Endothelial cell (in vitro differentiated cells): ENCODE measurements at regions not wholly inside any gene's neighbourhood (a gene's known extent, or its start where the extent isn't known, plus 50 kb on each side); places are given as distances from the start of the nearest gene placed in this dataset.

Source experiments
- DNase-seq: peaks from one replicate; pipeline ENCODE4 v3.0.0; 2021; ENCODE audit warnings: low spot score
- H3K27ac Mint-ChIP-seq: one replicate; pipeline ENCODE4 v1.8.0; 2021; ENCODE audit warnings: mixed read lengths, inconsistent platforms; ENCODE audit not compliant: unreplicated experiment
- H3K27me3 Mint-ChIP-seq: one replicate; pipeline ENCODE4 v1.8.0; 2021; ENCODE audit warnings: mild to moderate bottlenecking, moderate library complexity, mixed read lengths, inconsistent platforms; ENCODE audit not compliant: unreplicated experiment
- H3K36me3 Mint-ChIP-seq: one replicate; pipeline ENCODE4 v1.8.0; 2021; ENCODE audit warnings: mild to moderate bottlenecking, low read depth, mixed read lengths, inconsistent platforms; ENCODE audit not compliant: unreplicated experiment
- H3K4me1 Mint-ChIP-seq: one replicate; pipeline ENCODE4 v1.8.0; 2021; ENCODE audit warnings: mild to moderate bottlenecking, mixed read lengths, inconsistent platforms; ENCODE audit not compliant: unreplicated experiment
- H3K4me3 Mint-ChIP-seq: one replicate; pipeline ENCODE4 v1.8.0; 2021; ENCODE audit warnings: mild to moderate bottlenecking, mixed read lengths, inconsistent platforms; ENCODE audit not compliant: unreplicated experiment
- H3K9me3 Mint-ChIP-seq: one replicate; pipeline ENCODE4 v1.8.0; 2021; ENCODE audit warnings: mixed read lengths, inconsistent platforms; ENCODE audit not compliant: unreplicated experiment
- TF ChIP-seq, protein P1 (sequence below): fragments of 200-600 bp; sonication (generic); IDR thresholded peaks from one replicate; pipeline ENCODE4 v1.5.0; 2021; ENCODE audit warnings: antibody characterized with exemption; ENCODE audit not compliant: unreplicated experiment

DNA sequence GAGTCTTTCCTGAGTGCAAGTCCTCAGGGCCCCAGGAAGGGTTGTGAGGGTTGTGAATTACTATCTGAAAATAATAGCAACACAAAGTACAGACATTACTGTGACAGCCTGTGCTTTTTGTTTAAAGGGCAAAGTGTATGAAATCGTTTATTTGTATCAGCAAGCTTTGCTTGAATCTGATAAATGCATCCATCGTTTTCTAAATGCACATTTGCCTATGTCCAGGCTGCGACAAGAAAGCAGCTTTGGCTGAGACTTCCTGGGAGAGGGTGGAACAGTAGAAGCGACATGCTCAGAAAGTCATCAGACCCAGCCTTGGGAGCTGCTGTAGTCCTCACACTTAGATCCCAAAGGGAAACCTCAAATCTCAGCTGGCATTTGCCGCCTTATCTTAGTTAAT, 524.2 kb upstream of the SALL3 start:
- Mint-ChIP-seq H3K4me1 (no peaks in the 10 kb centered on the region), H3K36me3 (peaks cover 4% of the 10 kb centered on the region), H3K27me3 (peaks cover 2% of the 10 kb centered on the region), H3K4me3 (no peak overlapping the region), H3K27ac (no peak overlapping the region), H3K9me3 (peaks cover 37% of the 10 kb centered on the region)
- TF ChIP-seq, protein P1, sequence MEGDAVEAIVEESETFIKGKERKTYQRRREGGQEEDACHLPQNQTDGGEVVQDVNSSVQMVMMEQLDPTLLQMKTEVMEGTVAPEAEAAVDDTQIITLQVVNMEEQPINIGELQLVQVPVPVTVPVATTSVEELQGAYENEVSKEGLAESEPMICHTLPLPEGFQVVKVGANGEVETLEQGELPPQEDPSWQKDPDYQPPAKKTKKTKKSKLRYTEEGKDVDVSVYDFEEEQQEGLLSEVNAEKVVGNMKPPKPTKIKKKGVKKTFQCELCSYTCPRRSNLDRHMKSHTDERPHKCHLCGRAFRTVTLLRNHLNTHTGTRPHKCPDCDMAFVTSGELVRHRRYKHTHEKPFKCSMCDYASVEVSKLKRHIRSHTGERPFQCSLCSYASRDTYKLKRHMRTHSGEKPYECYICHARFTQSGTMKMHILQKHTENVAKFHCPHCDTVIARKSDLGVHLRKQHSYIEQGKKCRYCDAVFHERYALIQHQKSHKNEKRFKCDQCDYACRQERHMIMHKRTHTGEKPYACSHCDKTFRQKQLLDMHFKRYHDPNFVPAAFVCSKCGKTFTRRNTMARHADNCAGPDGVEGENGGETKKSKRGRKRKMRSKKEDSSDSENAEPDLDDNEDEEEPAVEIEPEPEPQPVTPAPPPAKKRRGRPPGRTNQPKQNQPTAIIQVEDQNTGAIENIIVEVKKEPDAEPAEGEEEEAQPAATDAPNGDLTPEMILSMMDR = no peak
- no peak for DNase-seq

DNA sequence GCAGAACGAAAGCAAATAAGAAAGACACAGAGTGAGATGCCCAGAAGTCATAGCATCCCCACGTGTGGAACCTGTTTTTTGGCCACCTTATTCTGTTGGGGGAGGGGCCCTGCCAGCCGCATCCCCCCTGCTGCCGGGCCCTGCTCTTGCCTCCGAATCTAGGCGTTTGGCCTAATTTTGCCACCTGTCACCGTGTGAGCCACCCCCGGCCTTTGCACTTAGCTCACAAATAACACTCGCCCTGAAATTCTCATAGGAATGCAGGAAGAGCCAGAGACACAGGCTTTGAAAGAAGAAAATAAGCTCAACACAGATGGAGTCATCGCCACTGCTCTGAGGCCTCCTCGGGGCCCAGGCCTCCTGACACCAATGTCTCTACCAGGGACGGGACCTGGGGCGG, 522.6 kb upstream of the SALL3 start:
- H3K27me3 Mint-ChIP-seq = peaks cover 3% of the 10 kb centered on the region
- no peak overlapping the region for H3K4me3 Mint-ChIP-seq
- no peak overlapping the region for H3K27ac Mint-ChIP-seq
- no peaks in the 10 kb centered on the region for H3K4me1 Mint-ChIP-seq
- TF ChIP-seq, protein P1 = no peak
- peaks cover 4% of the 10 kb centered on the region for H3K36me3 Mint-ChIP-seq
- no peak for DNase-seq
- H3K9me3 Mint-ChIP-seq = peaks cover 38% of the 10 kb centered on the region

DNA sequence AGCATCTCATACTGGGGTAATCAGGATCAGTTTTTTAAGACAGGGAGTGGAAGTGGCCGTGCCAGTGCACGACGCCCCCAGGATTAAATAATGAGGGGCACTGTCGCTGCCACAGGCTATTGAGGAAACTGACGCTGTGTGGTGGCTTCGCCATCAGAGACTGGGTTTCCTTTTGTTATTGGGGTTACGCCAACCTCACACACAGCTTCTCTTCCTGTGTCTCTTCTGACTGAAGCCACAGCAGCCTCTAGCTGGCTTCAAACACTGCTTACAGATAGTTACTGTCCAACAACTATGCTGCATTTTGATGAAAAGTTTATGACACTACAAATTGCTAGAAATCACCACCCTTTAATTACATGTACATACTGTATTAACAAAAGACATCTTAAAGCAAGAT, 521.9 kb upstream of the SALL3 start:
- no peak overlapping the region for H3K27ac Mint-ChIP-seq
- peaks cover 4% of the 10 kb centered on the region for H3K36me3 Mint-ChIP-seq
- H3K27me3 Mint-ChIP-seq = peaks cover 3% of the 10 kb centered on the region
- H3K4me1 Mint-ChIP-seq = no peaks in the 10 kb centered on the region
- H3K9me3 Mint-ChIP-seq = peaks cover 41% of the 10 kb centered on the region
- H3K4me3 Mint-ChIP-seq = no peak overlapping the region
- TF ChIP-seq, protein P1 = no peak
- DNase-seq = no peak

DNA sequence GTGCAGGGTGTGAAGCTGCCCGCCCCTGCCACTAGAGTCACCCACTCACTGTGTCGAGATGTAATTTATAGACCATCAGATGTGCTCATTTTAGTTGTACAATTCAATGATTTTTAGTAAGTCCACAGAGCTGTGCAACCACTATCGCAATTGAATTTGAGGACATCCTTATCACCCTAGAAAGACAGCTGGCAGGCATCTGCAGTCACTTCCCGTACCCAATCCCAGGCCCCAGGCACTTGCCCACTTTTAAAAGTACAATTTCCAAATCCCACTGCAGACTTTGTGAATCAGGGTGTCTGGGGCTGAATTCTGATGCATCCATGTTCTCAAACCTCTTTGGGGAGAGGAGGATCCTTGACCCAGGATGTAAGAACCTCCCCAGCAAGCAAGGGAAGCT, 521.3 kb upstream of the SALL3 start:
- no peak overlapping the region for H3K4me3 Mint-ChIP-seq
- no peaks in the 10 kb centered on the region for H3K4me1 Mint-ChIP-seq
- DNase-seq = no peak
- peaks cover 42% of the 10 kb centered on the region for H3K9me3 Mint-ChIP-seq
- peaks cover 3% of the 10 kb centered on the region for H3K27me3 Mint-ChIP-seq
- TF ChIP-seq, protein P1 = no peak
- H3K27ac Mint-ChIP-seq = no peak overlapping the region
- peaks cover 4% of the 10 kb centered on the region for H3K36me3 Mint-ChIP-seq

DNA sequence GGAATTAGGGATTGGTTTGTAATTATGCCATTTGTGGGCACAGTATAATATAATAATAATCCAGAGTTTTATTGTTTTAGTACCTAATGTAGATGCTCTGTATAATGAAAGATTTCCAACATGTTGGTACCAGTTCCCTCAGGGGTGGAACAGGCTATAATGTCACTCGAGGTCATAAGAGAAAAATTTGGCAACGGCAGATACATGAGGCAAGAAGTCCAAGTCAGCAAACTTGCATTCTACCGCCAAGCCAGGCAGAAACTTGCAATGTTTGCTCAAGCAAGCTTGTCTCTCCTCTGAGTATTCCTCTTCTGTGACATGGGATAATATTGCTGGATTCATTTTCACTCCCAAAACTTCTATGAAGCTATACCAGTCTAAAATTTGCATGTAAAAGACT, 520.0 kb upstream of the SALL3 start:
- peaks cover 42% of the 10 kb centered on the region for H3K9me3 Mint-ChIP-seq
- TF ChIP-seq, protein P1 = no peak
- DNase-seq = no peak
- peaks cover 4% of the 10 kb centered on the region for H3K36me3 Mint-ChIP-seq
- H3K4me1 Mint-ChIP-seq = no peaks in the 10 kb centered on the region
- no peak overlapping the region for H3K4me3 Mint-ChIP-seq
- peaks cover 3% of the 10 kb centered on the region for H3K27me3 Mint-ChIP-seq
- H3K27ac Mint-ChIP-seq = no peak overlapping the region
